A549 (cell line): ENCODE measurements at regions not wholly inside any gene's neighbourhood (a gene's known extent, or its start where the extent isn't known, plus 50 kb on each side); places are given as distances from the start of the nearest gene placed in this dataset.

ENCODE experiments used
- ATAC-seq, 2 experiments: fragments of 200-7000 bp in 1 of 2; fragments of >200 bp in 1 of 2; cut with Nextera tagmentation in 1 of 2; cut with Tn5 transposase in 1 of 2; 3 replicates each; pipeline versions ENCODE4 v1.8.0 to v1.9.1; 2018 to 2020; ENCODE audit warnings: mild to moderate bottlenecking in 1 of 2, moderate library complexity in 1 of 2
- CTCF ChIA-PET: fragments of 300-600 bp; sonication (Branson Sonifier 250); formaldehyde crosslinking; extraction: SDS; loops from one replicate; lab custom pipeline; 2021; ENCODE audit warnings: antibody characterized with exemption, inconsistent platforms; lab: Yijun Ruan, JAX
- POLR2A ChIA-PET: fragments of 350-600 bp; formaldehyde crosslinking; extraction: SDS; loops from one replicate; lab custom pipeline; 2021; ENCODE audit warnings: antibody characterized with exemption, inconsistent platforms; lab: Yijun Ruan, JAX
- DNase-seq, 2 experiments: peaks; one replicate each; pipeline versions ENCODE4 v3.0.0 to v3.0.0-alpha.2; 2011 to 2016; ENCODE audit warnings: low read depth in 1 of 2, low spot score in 1 of 2
- FAIRE-seq: peaks from 2 replicates; lab custom pipeline; 2011; peaks lifted over from hg19 to GRCh38; lab: Jason Lieb, UNC
- H3K27ac ChIP-seq, 2 experiments: fragments of >200 bp; sonication (Bioruptor Twin); formaldehyde crosslinking; 3 replicates each; pipeline ENCODE4 v1.5.1; 2016 to 2017
- H3K4me1 ChIP-seq: fragments of >200 bp; sonication (Bioruptor Twin); formaldehyde crosslinking; 3 replicates; pipeline ENCODE4 v1.6.1; 2016
- H3K4me2 ChIP-seq: fragments of >200 bp; sonication (Bioruptor Twin); formaldehyde crosslinking; 3 replicates; pipeline ENCODE4 v1.6.1; 2016
- H3K4me3 ChIP-seq: fragments of >200 bp; sonication (Bioruptor Twin); formaldehyde crosslinking; 3 replicates; pipeline ENCODE4 v1.5.1; 2016
- H3K9me3 ChIP-seq: fragments of >200 bp; sonication (Bioruptor Twin); formaldehyde crosslinking; 3 replicates; pipeline ENCODE4 v1.6.1; 2016
- BHLHE40 ChIP-seq: IDR thresholded peaks from 2 replicates; pipeline ENCODE4 v1.6.1; 2012; ENCODE audit warnings: low read depth, low read length, inconsistent platforms
- CBX2 ChIP-seq: fragments of 200-600 bp; sonication (generic); IDR thresholded peaks from 2 replicates; pipeline ENCODE4 v1.6.1; 2016; ENCODE audit warnings: low read depth, mild to moderate bottlenecking, borderline replicate concordance
- CHD4 ChIP-seq: fragments of 200-600 bp; sonication (generic); IDR thresholded peaks from 2 replicates; pipeline ENCODE4 v1.6.1; 2016; ENCODE audit warnings: antibody characterized with exemption, mild to moderate bottlenecking, borderline replicate concordance
- FOSL2 ChIP-seq, 2 experiments: fragments of 450-650 bp in 1 of 2; fragments of >200 bp in 1 of 2; sonication (Bioruptor Twin) in 1 of 2; formaldehyde crosslinking; IDR thresholded peaks; 2 replicates each; pipeline versions ENCODE4 v1.5.0 to v1.6.1; 2016 to 2020; ENCODE audit warnings: mild to moderate bottlenecking in 1 of 2, moderate library complexity in 1 of 2
- GATA3 ChIP-seq: IDR thresholded peaks from 2 replicates; pipeline ENCODE4 v1.6.1; 2012; ENCODE audit warnings: borderline replicate concordance
- HMGXB4 ChIP-seq: fragments of 250-450 bp; sonication (Bioruptor Pico); IDR thresholded peaks from 2 replicates; pipeline ENCODE4 v1.5.0; 2021; ENCODE audit warnings: mild to moderate bottlenecking, moderate library complexity, borderline replicate concordance
- JUNB ChIP-seq: fragments of >200 bp; sonication (Bioruptor Twin); formaldehyde crosslinking; IDR thresholded peaks from 2 replicates; pipeline ENCODE4 v1.6.1; 2016
- KDM5A ChIP-seq: fragments of 200-600 bp; sonication (generic); IDR thresholded peaks from 2 replicates; pipeline ENCODE4 v1.6.1; 2016; ENCODE audit warnings: antibody characterized with exemption, mild to moderate bottlenecking
- NFE2L2 ChIP-seq: fragments of 150-350 bp; conservative IDR thresholded peaks from 2 replicates; pipeline ENCODE4 v1.6.1; 2014; ENCODE audit warnings: low read length
- NPAS2 ChIP-seq: fragments of 250-450 bp; sonication (Bioruptor Pico); IDR thresholded peaks from 2 replicates; pipeline ENCODE4 v1.8.0; 2022; ENCODE audit warnings: mild to moderate bottlenecking, moderate library complexity, borderline replicate concordance
- PBX3 ChIP-seq: IDR thresholded peaks from 2 replicates; pipeline ENCODE4 v1.6.1; 2012
- POLR2AphosphoS2 ChIP-seq: conservative IDR thresholded peaks from 2 replicates; pipeline ENCODE4 v1.6.1; 2012; ENCODE audit warnings: low read length, improper control_type of control experiment, inconsistent platforms
- RAD21 ChIP-seq, 2 experiments: fragments of >200 bp in 1 of 2; sonication (Bioruptor Twin) in 1 of 2; formaldehyde crosslinking in 1 of 2; IDR thresholded peaks in 1 of 2; conservative IDR thresholded peaks in 1 of 2; 2 replicates in 1 of 2; 3 replicates in 1 of 2; pipeline ENCODE4 v1.6.1; 2012 to 2018; ENCODE audit warnings: inconsistent platforms in 1 of 2
- RCOR1 ChIP-seq: fragments of 150-350 bp; IDR thresholded peaks from 2 replicates; pipeline ENCODE4 v1.6.1; 2014; ENCODE audit warnings: antibody characterized with exemption, low read length, low read depth
- SMC3 ChIP-seq: fragments of >200 bp; sonication (Bioruptor Twin); formaldehyde crosslinking; IDR thresholded peaks from 3 replicates; pipeline ENCODE4 v1.6.1; 2018; ENCODE audit warnings: inconsistent platforms
- USF2 ChIP-seq: fragments of 450-650 bp; IDR thresholded peaks from 2 replicates; pipeline ENCODE4 v1.6.1; 2014; ENCODE audit warnings: antibody characterized with exemption
- ZC3H11A ChIP-seq: fragments of 450-650 bp; IDR thresholded peaks from 2 replicates; pipeline ENCODE4 v1.6.1; 2014; ENCODE audit warnings: antibody characterized with exemption, mild to moderate bottlenecking
- ZFP36 ChIP-seq: fragments of 450-650 bp; IDR thresholded peaks from 2 replicates; pipeline ENCODE4 v1.6.1; 2014; ENCODE audit warnings: borderline replicate concordance; ENCODE audit not compliant: partially characterized antibody
- WGBS: methylation state at CpG from one replicate; pipeline ENCODE4 v1.1.6; 2017; ENCODE audit errors: missing lambda C conversion rate; 5-methylcytosine and 5-hydroxymethylcytosine counted together
- TF ChIP-seq, protein P1 (sequence below): fragments of 150-350 bp; IDR thresholded peaks from 2 replicates; pipeline ENCODE4 v1.6.1; 2014; ENCODE audit warnings: low read depth, mild to moderate bottlenecking, low read length
- TF ChIP-seq, protein P2 (sequence below): fragments of >200 bp; sonication (Bioruptor Twin); formaldehyde crosslinking; IDR thresholded peaks from 2 replicates; pipeline ENCODE4 v1.6.1; 2016
- TF ChIP-seq, protein P3 (sequence below): fragments of 200-600 bp; sonication (generic); IDR thresholded peaks from 2 replicates; pipeline ENCODE4 v1.6.1; 2016; ENCODE audit warnings: antibody characterized with exemption, mild to moderate bottlenecking, moderate library complexity

DNA sequence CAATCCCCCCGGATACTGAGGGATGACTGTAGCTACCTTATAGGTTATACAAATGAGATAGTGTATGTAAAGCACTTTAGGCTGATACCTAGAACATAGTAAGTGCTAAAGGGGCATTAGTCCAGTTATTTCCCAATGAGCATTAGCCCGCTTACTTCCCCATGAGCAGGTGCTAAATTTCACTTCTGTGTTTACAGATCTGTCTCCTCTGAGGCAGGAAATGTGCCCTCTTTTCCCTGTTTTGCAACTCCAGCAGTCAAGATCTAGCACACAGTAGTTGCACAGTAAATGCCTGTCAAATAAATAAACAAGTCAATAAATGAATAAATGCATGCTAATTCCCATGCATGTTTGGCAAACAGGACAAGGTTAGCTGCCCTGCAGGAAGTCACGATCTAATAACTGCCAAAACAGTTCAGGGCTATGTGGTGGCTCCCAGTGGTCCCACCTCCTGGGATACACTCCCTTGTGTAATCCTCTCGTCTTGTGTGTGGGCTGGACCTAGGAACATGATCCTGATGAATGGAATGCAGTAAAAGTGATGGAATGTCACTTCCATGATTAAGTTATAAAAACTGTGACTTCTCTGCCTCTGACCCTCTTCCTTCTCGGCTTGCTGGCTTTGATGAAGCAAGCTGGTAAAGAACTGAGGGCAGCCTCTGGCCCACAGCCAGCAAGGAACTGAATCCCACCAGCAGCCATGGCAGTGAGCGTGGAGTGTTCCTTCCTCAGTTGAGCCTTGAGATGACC lies 459.0 kb downstream of the SOX6 start (continued):
- TF ChIP-seq HMGXB4 (CRISPR knock-in tag), result no peak

GRCh38 chr11:15901054-15901453 lies 455.3 kb downstream of the SOX6 start:
- WGBS, result 77% methylated on average over 6 of the region's 6 CpGs
- CTCF ChIA-PET, result interaction anchor here (0.9 to 1.1 kb wide), 2 partner anchors 12 to 102 kb away, joined by 3 to 4 read pairs; no protein-coding TSS in a partner anchor
- Histone ChIP-seq H3K9me3 (no peaks in the 10 kb centered on the region), H3K27ac (no peak overlapping the region), H3K4me1 (0 out of 3 replicates have a peak, but pooled peaks cover 5% of the 10 kb centered on the region), H3K4me2 (no peak overlapping the region), H3K4me3 (no peak overlapping the region)
- ATAC-seq, result peak in 1 of 2 experiments; percentile 78; a peak in 3 of 6 replicates
- POLR2A ChIA-PET, result no interaction called here
- no peak for FAIRE-seq
- no peak for DNase-seq
- peak; percentile 12 to 22; a peak in 1 of 5 replicates for TF ChIP-seq RAD21 (conservative IDR thresholded peaks at IDR 0.05 in 1 of 2, IDR thresholded peaks at IDR 0.05 in 1 of 2)
- no peak for TF ChIP-seq CHD4

GRCh38 chr11:15901790-15902189 lies 454.6 kb downstream of the SOX6 start:
- H3K9me3 ChIP-seq, result no peaks in the 10 kb centered on the region
- H3K27ac ChIP-seq, result no peak overlapping the region
- CTCF ChIA-PET, result interaction anchor here (0.9 to 1.1 kb wide), 2 partner anchors 13 to 101 kb away, joined by 3 to 4 read pairs; no protein-coding TSS in a partner anchor
- H3K4me1 ChIP-seq, result 0 out of 3 replicates have a peak, but pooled peaks cover 5% of the 10 kb centered on the region
- 68% methylated on average over 3 of the region's 3 CpGs for WGBS
- no peak overlapping the region for H3K4me2 ChIP-seq
- ATAC-seq (no peak), FAIRE-seq (no peak), DNase-seq (peak in 1 of 2 experiments; percentile 9)
- POLR2A ChIA-PET, result no interaction called here
- no peak overlapping the region for H3K4me3 ChIP-seq
- TF ChIP-seq NPAS2 (CRISPR knock-in tag) (no peak), CHD4 (no peak), JUNB (no peak), FOSL2 (IDR thresholded peaks at IDR 0.05) (no peak), FOSL2 (CRISPR knock-in tag; IDR thresholded peaks at IDR 0.05) (no peak), ZFP36 (no peak), GATA3 (no peak), SMC3 (no peak), RCOR1 (no peak), PBX3 (no peak), USF2 (no peak), NFE2L2 (no peak), BHLHE40 (no peak), ZC3H11A (no peak), KDM5A (no peak), CBX2 (no peak), POLR2AphosphoS2 (no peak)
- TF ChIP-seq, protein P1, sequence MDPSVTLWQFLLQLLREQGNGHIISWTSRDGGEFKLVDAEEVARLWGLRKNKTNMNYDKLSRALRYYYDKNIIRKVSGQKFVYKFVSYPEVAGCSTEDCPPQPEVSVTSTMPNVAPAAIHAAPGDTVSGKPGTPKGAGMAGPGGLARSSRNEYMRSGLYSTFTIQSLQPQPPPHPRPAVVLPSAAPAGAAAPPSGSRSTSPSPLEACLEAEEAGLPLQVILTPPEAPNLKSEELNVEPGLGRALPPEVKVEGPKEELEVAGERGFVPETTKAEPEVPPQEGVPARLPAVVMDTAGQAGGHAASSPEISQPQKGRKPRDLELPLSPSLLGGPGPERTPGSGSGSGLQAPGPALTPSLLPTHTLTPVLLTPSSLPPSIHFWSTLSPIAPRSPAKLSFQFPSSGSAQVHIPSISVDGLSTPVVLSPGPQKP, result no peak
- TF ChIP-seq, protein P2, sequence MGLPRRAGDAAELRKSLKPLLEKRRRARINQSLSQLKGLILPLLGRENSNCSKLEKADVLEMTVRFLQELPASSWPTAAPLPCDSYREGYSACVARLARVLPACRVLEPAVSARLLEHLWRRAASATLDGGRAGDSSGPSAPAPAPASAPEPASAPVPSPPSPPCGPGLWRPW, result no peak
- TF ChIP-seq, protein P3, sequence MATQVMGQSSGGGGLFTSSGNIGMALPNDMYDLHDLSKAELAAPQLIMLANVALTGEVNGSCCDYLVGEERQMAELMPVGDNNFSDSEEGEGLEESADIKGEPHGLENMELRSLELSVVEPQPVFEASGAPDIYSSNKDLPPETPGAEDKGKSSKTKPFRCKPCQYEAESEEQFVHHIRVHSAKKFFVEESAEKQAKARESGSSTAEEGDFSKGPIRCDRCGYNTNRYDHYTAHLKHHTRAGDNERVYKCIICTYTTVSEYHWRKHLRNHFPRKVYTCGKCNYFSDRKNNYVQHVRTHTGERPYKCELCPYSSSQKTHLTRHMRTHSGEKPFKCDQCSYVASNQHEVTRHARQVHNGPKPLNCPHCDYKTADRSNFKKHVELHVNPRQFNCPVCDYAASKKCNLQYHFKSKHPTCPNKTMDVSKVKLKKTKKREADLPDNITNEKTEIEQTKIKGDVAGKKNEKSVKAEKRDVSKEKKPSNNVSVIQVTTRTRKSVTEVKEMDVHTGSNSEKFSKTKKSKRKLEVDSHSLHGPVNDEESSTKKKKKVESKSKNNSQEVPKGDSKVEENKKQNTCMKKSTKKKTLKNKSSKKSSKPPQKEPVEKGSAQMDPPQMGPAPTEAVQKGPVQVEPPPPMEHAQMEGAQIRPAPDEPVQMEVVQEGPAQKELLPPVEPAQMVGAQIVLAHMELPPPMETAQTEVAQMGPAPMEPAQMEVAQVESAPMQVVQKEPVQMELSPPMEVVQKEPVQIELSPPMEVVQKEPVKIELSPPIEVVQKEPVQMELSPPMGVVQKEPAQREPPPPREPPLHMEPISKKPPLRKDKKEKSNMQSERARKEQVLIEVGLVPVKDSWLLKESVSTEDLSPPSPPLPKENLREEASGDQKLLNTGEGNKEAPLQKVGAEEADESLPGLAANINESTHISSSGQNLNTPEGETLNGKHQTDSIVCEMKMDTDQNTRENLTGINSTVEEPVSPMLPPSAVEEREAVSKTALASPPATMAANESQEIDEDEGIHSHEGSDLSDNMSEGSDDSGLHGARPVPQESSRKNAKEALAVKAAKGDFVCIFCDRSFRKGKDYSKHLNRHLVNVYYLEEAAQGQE, result no peak
